HepG2 (cell line): ENCODE measurements at regions not wholly inside any gene's neighbourhood (a gene's known extent, or its start where the extent isn't known, plus 50 kb on each side); places are given as distances from the start of the nearest gene placed in this dataset.

Experiments used
- ATAC-seq: fragments of 200-7000 bp; cut with Tn5 transposase; 3 replicates; pipeline ENCODE4 v1.9.1; 2020; ENCODE audit warnings: mild to moderate bottlenecking, moderate library complexity
- BruUV-seq: library from RNA; stranded (reverse); fragments of 400-500 nt; replicated peaks from 2 replicates; lab custom pipeline; 2021; lab: Mats Ljungman, UMichigan
- CTCF ChIA-PET: fragments of 300-600 bp; formaldehyde crosslinking; extraction: SDS; loops from one replicate; lab custom pipeline; 2021; ENCODE audit warnings: low total read pairs, inconsistent platforms, low intra/inter-chr PET ratio; lab: Yijun Ruan, JAX
- POLR2A ChIA-PET: fragments of 350-600 bp; sonication (Branson Sonifier 250); formaldehyde crosslinking; loops from one replicate; lab custom pipeline; 2020; ENCODE audit warnings: antibody characterized with exemption, inconsistent platforms; lab: Yijun Ruan, JAX
- DNase-seq: peaks from one replicate; pipeline ENCODE4 v3.0.0-alpha.2; 2015; ENCODE audit warnings: low spot score
- FAIRE-seq: peaks from 3 replicates; lab custom pipeline; 2011; peaks lifted over from hg19 to GRCh38; lab: Jason Lieb, UNC
- H2AFZ ChIP-seq: one replicate; pipeline ENCODE4 v1.6.1; 2011; ENCODE audit warnings: low read length, inconsistent platforms
- H3K27ac ChIP-seq: fragments of 300-600 bp; 3 replicates; pipeline ENCODE4 v1.8.0; 2011; ENCODE audit warnings: mixed run types, mild to moderate bottlenecking, mixed read lengths, low read length, inconsistent platforms; ENCODE audit not compliant: insufficient read depth; ENCODE audit errors: extremely low read length
- H3K27me3 ChIP-seq, 2 experiments: fragments of 200-600 bp in 1 of 2; 2 replicates in 1 of 2; 3 replicates in 1 of 2; pipeline versions ENCODE4 v1.6.0 to v1.8.0; 2011; ENCODE audit warnings: low read length in 2 of 2, mild to moderate bottlenecking in 2 of 2, moderate library complexity in 2 of 2, inconsistent platforms in 1 of 2; ENCODE audit not compliant: insufficient read depth in 2 of 2, control insufficient read depth in 1 of 2
- H3K36me3 ChIP-seq, 2 experiments: fragments of 200-600 bp in 1 of 2; replicated peaks in 1 of 2; 2 replicates in 1 of 2; 3 replicates in 1 of 2; pipeline versions ENCODE4 v1.5.1 to v1.8.0; 2011; ENCODE audit warnings: low read length in 2 of 2, inconsistent platforms in 1 of 2; ENCODE audit not compliant: insufficient read depth in 2 of 2, control insufficient read depth in 1 of 2
- H3K4me1 ChIP-seq: 2 replicates; pipeline ENCODE4 v1.5.1; 2012; ENCODE audit warnings: low read length, inconsistent platforms; ENCODE audit not compliant: insufficient read depth
- H3K4me2 ChIP-seq: 2 replicates; pipeline ENCODE4 v1.6.0; 2011; ENCODE audit warnings: low read depth, low read length, inconsistent platforms
- H3K4me3 ChIP-seq, 3 experiments: fragments of 200-600 bp in 1 of 3; sonication (generic), shearing (Covaris generic) in 1 of 3; replicated peaks in 1 of 3; 2 replicates each; pipeline ENCODE4 v1.5.1; 2011 to 2016; ENCODE audit warnings: low read length in 3 of 3, inconsistent platforms in 2 of 3, low read depth in 2 of 3, mild to moderate bottlenecking in 2 of 3, control low read depth in 1 of 3, mixed read lengths in 1 of 3; ENCODE audit not compliant: insufficient read depth in 1 of 3
- H3K79me2 ChIP-seq: one replicate; pipeline ENCODE4 v1.6.1; 2011; ENCODE audit warnings: low read length, inconsistent platforms; ENCODE audit not compliant: insufficient read depth
- H3K9ac ChIP-seq: 2 replicates; pipeline ENCODE4 v1.6.0; 2011; ENCODE audit warnings: mild to moderate bottlenecking, low read depth, low read length, inconsistent platforms; ENCODE audit not compliant: insufficient read depth
- H3K9me3 ChIP-seq: 2 replicates; pipeline ENCODE4 v1.5.1; 2012; ENCODE audit warnings: mild to moderate bottlenecking, low read length
- H4K20me1 ChIP-seq: 2 replicates; pipeline ENCODE4 v1.6.0; 2011; ENCODE audit warnings: inconsistent platforms, mild to moderate bottlenecking, low read length, moderate library complexity; ENCODE audit not compliant: insufficient read depth
- ARID4A ChIP-seq: sonication (generic); formaldehyde crosslinking; IDR thresholded peaks from 2 replicates; pipeline ENCODE4 v1.5.0; 2020; ENCODE audit warnings: mild to moderate bottlenecking, missing genetic modification reagents, borderline replicate concordance
- HOXA7 ChIP-seq: sonication (generic); formaldehyde crosslinking; IDR thresholded peaks from 2 replicates; pipeline ENCODE4 v1.8.1; 2022; ENCODE audit warnings: mild to moderate bottlenecking, missing genetic modification reagents, moderate library complexity
- HOXD1 ChIP-seq: sonication (generic); formaldehyde crosslinking; IDR thresholded peaks from 2 replicates; pipeline ENCODE4 v1.5.0; 2020; ENCODE audit warnings: missing genetic modification reagents
- WGBS: methylation state at CpG from one replicate; pipeline ENCODE4 v1.1.6; 2017; ENCODE audit warnings: low lambda C conversion rate; 5-methylcytosine and 5-hydroxymethylcytosine counted together
- in situ Hi-C: cut with HindIII; loops from 2 replicates; pipeline ENCODE4 v1.10.0; 2017; ENCODE audit warnings: low pct_unique_long_range_greater_than_20kb; ENCODE audit not compliant: extremely low pct_ligation_motif_present
- intact Hi-C: fragments of 100-400 bp; cut with micrococcal nuclease; formaldehyde crosslinking; loops from one replicate; pipeline ENCODE4 v1.10.0; 2022; ENCODE audit not compliant: unreplicated experiment

DNA sequence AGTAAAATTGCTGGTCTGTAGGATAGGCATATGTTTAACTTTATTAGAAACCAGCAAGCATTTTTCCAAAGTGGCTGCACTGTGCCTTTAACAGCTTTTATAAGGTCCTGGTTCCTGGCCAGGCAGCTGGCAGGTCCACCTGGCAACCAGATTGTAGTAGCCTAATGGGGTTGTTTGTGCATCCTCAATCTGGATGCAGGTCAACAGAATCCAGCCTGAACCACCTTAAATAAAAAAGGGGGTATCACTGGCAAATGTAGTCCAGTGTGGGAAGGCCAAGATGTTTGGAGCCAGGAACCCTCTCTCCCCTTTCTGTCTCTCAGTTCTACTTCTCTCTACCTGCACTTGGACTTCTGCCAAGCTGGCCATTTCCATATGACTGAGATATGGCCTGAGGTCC lies 200.3 kb downstream of the ZNF621 start (continued):
- TF ChIP-seq HOXA7 (CRISPR knock-in tag), result no peak

DNA sequence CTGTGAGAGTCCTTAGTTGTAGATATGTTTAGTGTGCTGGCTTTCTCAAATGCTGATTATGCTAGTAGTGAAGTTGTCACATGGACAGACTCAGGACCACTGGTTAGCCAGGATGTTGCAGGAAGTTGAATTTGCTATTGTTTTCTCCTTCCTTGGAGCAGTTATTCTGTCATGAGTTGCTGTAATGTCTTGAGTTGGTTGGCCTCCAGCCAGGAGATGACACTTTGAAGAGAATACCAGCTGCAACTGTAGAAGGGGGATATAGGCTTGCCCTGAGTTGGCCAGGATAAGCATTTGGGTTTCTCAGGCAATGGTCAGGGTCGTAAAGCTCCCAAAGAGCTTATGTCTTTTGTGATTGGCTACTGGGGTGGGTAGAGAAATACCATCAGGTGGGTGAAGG lies 206.7 kb downstream of the ZNF621 start:
- Histone ChIP-seq H4K20me1 (no peaks in the 10 kb centered on the region), H3K4me3 (no peak overlapping the region), H3K4me2 (no peak overlapping the region), H3K9me3 (peaks cover 10% of the 10 kb centered on the region; the same call in 1 of the 2 replicates), H3K27ac (no peak overlapping the region), H3K4me1 (peaks cover 5% of the 10 kb centered on the region; the same call in 1 of the 2 replicates), H3K79me2 (no peaks in the 10 kb centered on the region), H3K9ac (no peak overlapping the region), H3K27me3 (no peaks in the 10 kb centered on the region; a peak in 1 of 5 replicates), H3K36me3 (no peaks in the 10 kb centered on the region), H2AFZ (no peak overlapping the region)
- ChIA-PET CTCF (no interaction called here), POLR2A (no interaction called here)
- intact Hi-C loops (no loop called here), in situ Hi-C loops (no loop called here)
- FAIRE-seq (no peak), ATAC-seq (no peak), DNase-seq (no peak)
- 0% methylated on average over 1 of the region's 1 CpG for WGBS
- TF ChIP-seq ARID4A (CRISPR knock-in tag) (no peak), HOXD1 (CRISPR knock-in tag) (no peak)
- BruUV-seq, result no TSS peak
